H9 (cell line): ENCODE measurements at regions not wholly inside any gene's neighbourhood (a gene's known extent, or its start where the extent isn't known, plus 50 kb on each side); places are given as distances from the start of the nearest gene placed in this dataset.

Source experiments
- DNase-seq: peaks from one replicate; pipeline ENCODE4 v3.0.0-alpha.2; 2017
- H2AFZ ChIP-seq: one replicate; pipeline ENCODE4 v1.6.1; 2013; ENCODE audit warnings: mild to moderate bottlenecking, low read length, control low read depth, moderate library complexity
- H2AK5ac ChIP-seq: 2 replicates; pipeline ENCODE4 v1.6.1; 2013; ENCODE audit warnings: low read length, control low read depth, mixed read lengths; ENCODE audit not compliant: insufficient read length
- H2BK120ac ChIP-seq: one replicate; pipeline ENCODE4 v1.6.1; 2013; ENCODE audit warnings: low read depth, mild to moderate bottlenecking, low read length, control low read depth, inconsistent platforms; ENCODE audit not compliant: poor library complexity, severe bottlenecking
- H2BK12ac ChIP-seq: 2 replicates; pipeline ENCODE4 v1.6.1; 2013; ENCODE audit warnings: low read length, control low read depth, mixed read lengths, low read depth; ENCODE audit not compliant: insufficient read length
- H2BK15ac ChIP-seq: 2 replicates; pipeline ENCODE4 v1.6.1; 2013; ENCODE audit warnings: low read depth, low read length, control low read depth
- H2BK20ac ChIP-seq: one replicate; pipeline ENCODE4 v1.6.1; 2013; ENCODE audit warnings: low read depth, mild to moderate bottlenecking, low read length, control low read depth, inconsistent platforms; ENCODE audit not compliant: poor library complexity, severe bottlenecking
- H2BK5ac ChIP-seq: 2 replicates; pipeline ENCODE4 v1.6.1; 2013; ENCODE audit warnings: low read length, control low read depth, mixed read lengths; ENCODE audit not compliant: insufficient read length
- H3K14ac ChIP-seq: 2 replicates; pipeline ENCODE4 v1.6.1; 2013; ENCODE audit warnings: low read length, control low read depth; ENCODE audit not compliant: insufficient read depth
- H3K18ac ChIP-seq: 2 replicates; pipeline ENCODE4 v1.6.1; 2013; ENCODE audit warnings: low read depth, mild to moderate bottlenecking, mixed read lengths, low read length, control low read depth; ENCODE audit not compliant: insufficient read length
- H3K23ac ChIP-seq: 2 replicates; pipeline ENCODE4 v1.6.1; 2013; ENCODE audit warnings: low read length, control low read depth, mixed read lengths, low read depth; ENCODE audit not compliant: insufficient read length
- H3K23me2 ChIP-seq: 2 replicates; pipeline ENCODE4 v1.6.1; 2013; ENCODE audit warnings: low read depth, mild to moderate bottlenecking, mixed read lengths, low read length, control low read depth; ENCODE audit not compliant: insufficient read length, poor library complexity, severe bottlenecking
- H3K27ac ChIP-seq: 2 replicates; pipeline ENCODE4 v1.5.1; 2013; ENCODE audit warnings: low read length, control low read depth, mixed read lengths, low read depth; ENCODE audit not compliant: insufficient read length
- H3K27me3 ChIP-seq: 2 replicates; pipeline ENCODE4 v1.6.1; 2013; ENCODE audit warnings: low read length, control low read depth, inconsistent platforms; ENCODE audit not compliant: insufficient read depth
- H3K4ac ChIP-seq: 2 replicates; pipeline ENCODE4 v1.6.1; 2013; ENCODE audit warnings: low read depth, mild to moderate bottlenecking, control low read depth, inconsistent platforms, low read length, moderate library complexity
- H3K4me1 ChIP-seq: 2 replicates; pipeline ENCODE4 v1.6.1; 2013; ENCODE audit warnings: low read length, control low read depth, inconsistent platforms; ENCODE audit not compliant: insufficient read depth
- H3K4me2 ChIP-seq: 2 replicates; pipeline ENCODE4 v1.6.1; 2013; ENCODE audit warnings: low read length, control low read depth, mixed read lengths; ENCODE audit not compliant: insufficient read length, insufficient read depth
- H3K56ac ChIP-seq: 2 replicates; pipeline ENCODE4 v1.6.1; 2013; ENCODE audit warnings: low read depth, mild to moderate bottlenecking, mixed read lengths, low read length, control low read depth; ENCODE audit not compliant: insufficient read length
- H3K79me1 ChIP-seq: 2 replicates; pipeline ENCODE4 v1.6.1; 2013; ENCODE audit warnings: low read depth, mild to moderate bottlenecking, moderate library complexity, low read length, control low read depth, inconsistent platforms; ENCODE audit not compliant: insufficient read depth, poor library complexity, severe bottlenecking
- H3K79me2 ChIP-seq: 2 replicates; pipeline ENCODE4 v1.6.1; 2013; ENCODE audit warnings: low read length, control low read depth, inconsistent platforms; ENCODE audit not compliant: insufficient read depth
- H3K9ac ChIP-seq: 2 replicates; pipeline ENCODE4 v1.6.1; 2013; ENCODE audit warnings: low read length, control low read depth, mixed read lengths; ENCODE audit not compliant: insufficient read length; ENCODE audit errors: extremely low read depth
- H3K9me3 ChIP-seq: one replicate; pipeline ENCODE4 v1.6.1; 2013; ENCODE audit warnings: low read depth, low read length, inconsistent platforms; ENCODE audit not compliant: control insufficient read depth
- H3T11ph ChIP-seq: one replicate; pipeline ENCODE4 v1.6.1; 2013; ENCODE audit warnings: mild to moderate bottlenecking, low read length, control low read depth, inconsistent platforms
- H4K20me1 ChIP-seq: one replicate; pipeline ENCODE4 v1.6.1; 2013; ENCODE audit not compliant: control insufficient read depth, insufficient read length, insufficient read depth
- H4K5ac ChIP-seq: 2 replicates; pipeline ENCODE4 v1.6.1; 2013; ENCODE audit warnings: low read depth, mild to moderate bottlenecking, mixed read lengths, low read length, control low read depth; ENCODE audit not compliant: insufficient read length
- H4K8ac ChIP-seq: replicated peaks from 2 replicates; pipeline ENCODE4 v1.6.1; 2013; ENCODE audit warnings: low read length, control low read depth, mixed read lengths, low read depth; ENCODE audit not compliant: insufficient read length
- H4K91ac ChIP-seq: 2 replicates; pipeline ENCODE4 v1.6.1; 2013; ENCODE audit warnings: low read depth, mild to moderate bottlenecking, moderate library complexity, mixed read lengths, low read length, control low read depth; ENCODE audit not compliant: insufficient read length
- H3K27ac Mint-ChIP-seq, 3 experiments: 2 replicates in 2 of 3; 3 replicates in 1 of 3; pipeline ENCODE4 v1.8.0; 2020 to 2021; ENCODE audit warnings: mixed read lengths in 3 of 3, mild to moderate bottlenecking in 1 of 3, moderate library complexity in 1 of 3
- H3K27me3 Mint-ChIP-seq: 2 replicates; pipeline ENCODE4 v1.8.0; 2021; ENCODE audit warnings: low read depth, mild to moderate bottlenecking, moderate library complexity, mixed read lengths
- H3K36me3 Mint-ChIP-seq, 3 experiments: 2 replicates in 2 of 3; 3 replicates in 1 of 3; pipeline ENCODE4 v1.8.0; 2020 to 2021; ENCODE audit warnings: low read depth in 3 of 3, mixed read lengths in 3 of 3; ENCODE audit not compliant: insufficient read depth in 1 of 3
- H3K4me1 Mint-ChIP-seq, 2 experiments: 2 replicates each; pipeline ENCODE4 v1.8.0; 2020; ENCODE audit warnings: mixed read lengths in 2 of 2
- H3K4me3 Mint-ChIP-seq, 2 experiments: 2 replicates in 1 of 2; 3 replicates in 1 of 2; pipeline ENCODE4 v1.8.0; 2020 to 2021; ENCODE audit warnings: mild to moderate bottlenecking in 2 of 2, mixed read lengths in 2 of 2, moderate library complexity in 1 of 2
- H3K9me3 Mint-ChIP-seq, 2 experiments: 2 replicates in 1 of 2; 3 replicates in 1 of 2; pipeline ENCODE4 v1.8.0; 2020; ENCODE audit warnings: mild to moderate bottlenecking in 2 of 2, mixed read lengths in 2 of 2, moderate library complexity in 1 of 2
- WGBS: extraction: QIAGEN DNeasy Blood & Tissue Kit; methylation state at CpG from one replicate; pipeline ENCODE4 v1.1.7; 2013; ENCODE audit warnings: missing lambda C conversion rate, low lambda C conversion rate, mixed read lengths; ENCODE audit not compliant: insufficient read length; ENCODE audit errors: extremely low coverage; 5-methylcytosine and 5-hydroxymethylcytosine counted together
- TF ChIP-seq, protein P1 (sequence below): fragments of 200-600 bp; sonication (generic); conservative IDR thresholded peaks from 3 replicates; pipeline ENCODE4 v1.8.0; 2021; ENCODE audit warnings: antibody characterized with exemption, mild to moderate bottlenecking

DNA sequence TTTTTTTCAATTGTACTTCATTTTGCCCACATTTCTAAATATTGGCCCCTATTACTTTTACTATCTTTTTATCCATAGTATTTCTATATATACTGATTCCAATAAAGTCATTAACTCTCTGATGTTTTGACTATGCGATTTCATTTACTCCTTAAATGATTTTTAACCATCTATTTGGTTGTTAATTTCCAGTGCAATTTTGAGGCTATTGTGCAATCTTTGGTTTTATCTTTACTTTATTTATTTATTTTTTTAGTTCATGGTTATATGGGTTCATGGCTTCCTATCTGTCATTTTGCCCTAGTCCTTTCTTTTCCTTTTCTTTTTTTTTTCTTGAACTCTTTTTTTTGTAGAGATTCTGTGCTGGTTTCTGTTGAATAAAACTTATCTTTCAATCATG is 1408.0 kb upstream of the GBE1 start:
- Histone ChIP-seq H3K4ac (no peak overlapping the region), H3K18ac (no peak overlapping the region), H3K27me3 (no peaks in the 10 kb centered on the region), H3K23ac (no peak overlapping the region), H2BK15ac (no peak overlapping the region), H2BK20ac (no peak overlapping the region), H4K91ac (no peak overlapping the region), H3K27ac (no peak overlapping the region), H3K4me2 (no peak overlapping the region), H2BK12ac (no peak overlapping the region), H3T11ph (no peak overlapping the region), H2AK5ac (no peak overlapping the region), H4K20me1 (no peaks in the 10 kb centered on the region), H3K14ac (no peak overlapping the region), H2BK5ac (no peak overlapping the region), H2AFZ (no peak overlapping the region), H2BK120ac (no peak overlapping the region), H3K79me2 (no peaks in the 10 kb centered on the region), H3K79me1 (no peaks in the 10 kb centered on the region), H3K23me2 (no peaks in the 10 kb centered on the region), H4K5ac (no peak overlapping the region), H3K9ac (no peak overlapping the region), H3K4me1 (0 out of 2 replicates have a peak, but pooled peaks cover 2% of the 10 kb centered on the region), H3K56ac (no peak overlapping the region), H4K8ac (no peak overlapping the region), H3K9me3 (no peaks in the 10 kb centered on the region)
- Mint-ChIP-seq H3K27me3 (no peaks in the 10 kb centered on the region), H3K4me3 (no peak overlapping the region), H3K36me3 (no peaks in the 10 kb centered on the region; a peak in 1 of 7 replicates), H3K27ac (no peak overlapping the region), H3K4me1 (peaks cover 7 to 8% of the 10 kb centered on the region in 2 experiments; a peak in 3 of 4 replicates), H3K9me3 (no peaks in the 10 kb centered on the region; a peak in 1 of 5 replicates)
- no peak for DNase-seq
- TF ChIP-seq, protein P1, sequence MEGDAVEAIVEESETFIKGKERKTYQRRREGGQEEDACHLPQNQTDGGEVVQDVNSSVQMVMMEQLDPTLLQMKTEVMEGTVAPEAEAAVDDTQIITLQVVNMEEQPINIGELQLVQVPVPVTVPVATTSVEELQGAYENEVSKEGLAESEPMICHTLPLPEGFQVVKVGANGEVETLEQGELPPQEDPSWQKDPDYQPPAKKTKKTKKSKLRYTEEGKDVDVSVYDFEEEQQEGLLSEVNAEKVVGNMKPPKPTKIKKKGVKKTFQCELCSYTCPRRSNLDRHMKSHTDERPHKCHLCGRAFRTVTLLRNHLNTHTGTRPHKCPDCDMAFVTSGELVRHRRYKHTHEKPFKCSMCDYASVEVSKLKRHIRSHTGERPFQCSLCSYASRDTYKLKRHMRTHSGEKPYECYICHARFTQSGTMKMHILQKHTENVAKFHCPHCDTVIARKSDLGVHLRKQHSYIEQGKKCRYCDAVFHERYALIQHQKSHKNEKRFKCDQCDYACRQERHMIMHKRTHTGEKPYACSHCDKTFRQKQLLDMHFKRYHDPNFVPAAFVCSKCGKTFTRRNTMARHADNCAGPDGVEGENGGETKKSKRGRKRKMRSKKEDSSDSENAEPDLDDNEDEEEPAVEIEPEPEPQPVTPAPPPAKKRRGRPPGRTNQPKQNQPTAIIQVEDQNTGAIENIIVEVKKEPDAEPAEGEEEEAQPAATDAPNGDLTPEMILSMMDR = no peak
- WGBS = no CpG with 5 or more reads among the region's 1 CpG
